T-cell (primary cell): ENCODE measurements at regions not wholly inside any gene's neighbourhood (a gene's known extent, or its start where the extent isn't known, plus 50 kb on each side); places are given as distances from the start of the nearest gene placed in this dataset.

Source experiments
- ATAC-seq, 4 experiments: fragments of 200-7000 bp in 3 of 4; fragments of 150-1000 bp in 1 of 4; cut with Tn5 transposase; replicated peaks in 1 of 4; 1 replicate in 3 of 4; 2 replicates in 1 of 4; pipeline ENCODE4 v1.10.0; 2021; ENCODE audit warnings: moderate library complexity in 3 of 4, mild to moderate bottlenecking in 2 of 4, moderate number of reproducible peaks in 1 of 4
- CTCF ChIA-PET, 2 donors: fragments of 300-600 bp; sonication (Branson Sonifier 250); formaldehyde crosslinking; loops; one replicate each; lab custom pipeline; 2022; ENCODE audit warnings: antibody characterized with exemption in 2 of 2; lab: Charles Lee
- POLR2A ChIA-PET, 2 donors: fragments of 300-600 bp; sonication (Branson Sonifier 250); formaldehyde crosslinking; loops; one replicate each; lab custom pipeline; 2022; ENCODE audit warnings: antibody characterized with exemption in 2 of 2; lab: Charles Lee
- DNase-seq, 35 experiments: peaks; one replicate each; pipeline versions ENCODE4 v3.0.0 to v3.0.0-alpha.2; 2013 to 2023
- H3K27ac ChIP-seq: one replicate; pipeline ENCODE4 v1.5.1; 2013; ENCODE audit warnings: low read length
- H3K27me3 ChIP-seq, 2 experiments: replicated peaks in 1 of 2; 1 replicate in 1 of 2; 2 replicates in 1 of 2; pipeline versions ENCODE4 v1.6.1 to v1.7.0; 2013; ENCODE audit warnings: low read length in 1 of 2, mixed read lengths in 1 of 2; ENCODE audit not compliant: control insufficient read depth in 2 of 2, insufficient read depth in 2 of 2; ENCODE audit errors: extremely low read depth in 1 of 2
- H3K36me3 ChIP-seq, 2 donors: 1 replicate in 1 of 2; 2 replicates in 1 of 2; pipeline versions ENCODE4 v1.6.1 to v1.7.0; 2013; ENCODE audit warnings: low read length in 1 of 2; ENCODE audit not compliant: control insufficient read depth in 2 of 2, insufficient read depth in 1 of 2; ENCODE audit errors: extremely low read depth in 1 of 2
- H3K4me1 ChIP-seq, 2 experiments: 1 replicate in 1 of 2; 2 replicates in 1 of 2; pipeline versions ENCODE4 v1.6.1 to v1.7.0; 2013; ENCODE audit warnings: low read length in 2 of 2, mixed read lengths in 1 of 2; ENCODE audit not compliant: insufficient read depth in 2 of 2, control insufficient read depth in 1 of 2; ENCODE audit errors: extremely low read depth in 1 of 2
- H3K4me3 ChIP-seq, 2 donors: 1 replicate in 1 of 2; 2 replicates in 1 of 2; pipeline versions ENCODE4 v1.5.1 to v1.7.0; 2013; ENCODE audit warnings: mild to moderate bottlenecking in 2 of 2, low read length in 1 of 2, moderate library complexity in 1 of 2; ENCODE audit not compliant: control insufficient read depth in 1 of 2; ENCODE audit errors: extremely low read depth in 1 of 2
- H3K9me3 ChIP-seq: 2 replicates; pipeline ENCODE4 v1.7.0; 2013
- H3K27ac Mint-ChIP-seq, 2 donors: one replicate each; pipeline ENCODE4 v1.8.0; 2020 to 2021; ENCODE audit warnings: mild to moderate bottlenecking in 2 of 2, mixed read lengths in 2 of 2
- H3K27me3 Mint-ChIP-seq, 2 donors: one replicate each; pipeline ENCODE4 v1.8.0; 2021 to 2022; ENCODE audit warnings: mixed read lengths in 2 of 2
- H3K36me3 Mint-ChIP-seq: one replicate; pipeline ENCODE4 v1.8.0; 2021; ENCODE audit warnings: mixed read lengths
- H3K4me1 Mint-ChIP-seq, 3 donors: one replicate each; pipeline ENCODE4 v1.8.0; 2020 to 2022; ENCODE audit warnings: mixed read lengths in 3 of 3, mild to moderate bottlenecking in 1 of 3
- H3K4me3 Mint-ChIP-seq, 3 donors: one replicate each; pipeline ENCODE4 v1.8.0; 2020 to 2022; ENCODE audit warnings: mild to moderate bottlenecking in 3 of 3, mixed read lengths in 3 of 3, moderate library complexity in 3 of 3
- H3K9me3 Mint-ChIP-seq, 3 donors: one replicate each; pipeline ENCODE4 v1.8.0; 2020 to 2022; ENCODE audit warnings: mixed read lengths in 3 of 3
- WGBS: methylation state at CpG from one replicate; pipeline ENCODE4 v1.1.5; 2013; ENCODE audit warnings: missing lambda C conversion rate; ENCODE audit not compliant: insufficient coverage; 5-methylcytosine and 5-hydroxymethylcytosine counted together

GRCh38 chr6:93515736-93516135, 96.4 kb upstream of the EPHA7 start:
- ATAC-seq (no peak), DNase-seq (no peak)
- ChIA-PET POLR2A (no interaction called here), CTCF (no interaction called here)
- no CpG with 5 or more reads among the region's 2 CpGs for WGBS
- Histone ChIP-seq H3K4me1 (no peaks in the 10 kb centered on the region), H3K27me3 (no peaks in the 10 kb centered on the region), H3K4me3 (no peak overlapping the region), H3K27ac (no peak overlapping the region), H3K36me3 (no peaks in the 10 kb centered on the region), H3K9me3 (no peaks in the 10 kb centered on the region)
- H3K27me3 Mint-ChIP-seq, result no peaks in the 10 kb centered on the region
- no peaks in the 10 kb centered on the region for H3K4me1 Mint-ChIP-seq
- H3K9me3 Mint-ChIP-seq, result peaks cover 6 to 14% (median 9%) of the 10 kb centered on the region in 3 donors
- H3K27ac Mint-ChIP-seq, result no peak overlapping the region
- no peak overlapping the region for H3K4me3 Mint-ChIP-seq
- no peaks in the 10 kb centered on the region for H3K36me3 Mint-ChIP-seq

GRCh38 chr6:93498713-93499112, 79.4 kb upstream of the EPHA7 start:
- no peaks in the 10 kb centered on the region for H3K27me3 Mint-ChIP-seq
- Histone ChIP-seq H3K4me3 (no peak overlapping the region), H3K27me3 (no peaks in the 10 kb centered on the region), H3K36me3 (no peaks in the 10 kb centered on the region), H3K27ac (no peak overlapping the region), H3K9me3 (no peaks in the 10 kb centered on the region), H3K4me1 (no peaks in the 10 kb centered on the region)
- H3K4me1 Mint-ChIP-seq, result no peaks in the 10 kb centered on the region
- no peaks in the 10 kb centered on the region for H3K36me3 Mint-ChIP-seq
- ChIA-PET POLR2A (no interaction called here), CTCF (no interaction called here)
- H3K9me3 Mint-ChIP-seq, result peaks cover 9 to 19% (median 17%) of the 10 kb centered on the region in 3 donors
- no peak overlapping the region for H3K27ac Mint-ChIP-seq
- no CpG with 5 or more reads among the region's 4 CpGs for WGBS
- no peak for DNase-seq
- ATAC-seq, result no peak
- no peak overlapping the region for H3K4me3 Mint-ChIP-seq

- H3K9me3 Mint-ChIP-seq, result peaks cover 6 to 18% (median 18%) of the 10 kb centered on the region in 3 donors
- H3K4me3 ChIP-seq, result no peak overlapping the region
- CTCF ChIA-PET, result no interaction called here
- H3K27me3 Mint-ChIP-seq, result no peaks in the 10 kb centered on the region
- WGBS, result 0% methylated on average over 1 of the region's 2 CpGs
- H3K4me3 Mint-ChIP-seq, result no peak overlapping the region
- no peaks in the 10 kb centered on the region for H3K36me3 Mint-ChIP-seq
- no peak for ATAC-seq
- H3K4me1 ChIP-seq, result no peaks in the 10 kb centered on the region
- H3K27me3 ChIP-seq, result no peaks in the 10 kb centered on the region
- POLR2A ChIA-PET, result no interaction called here
- H3K4me1 Mint-ChIP-seq, result no peaks in the 10 kb centered on the region
- H3K27ac Mint-ChIP-seq, result no peak overlapping the region
- no peaks in the 10 kb centered on the region for H3K9me3 ChIP-seq
- no peak overlapping the region for H3K27ac ChIP-seq
- no peak for DNase-seq
- no peaks in the 10 kb centered on the region for H3K36me3 ChIP-seq
Measured at GRCh38 chr6:93496548-93496947, 77.2 kb upstream of the EPHA7 start.

GRCh38 chr6:93494057-93494456, 74.7 kb upstream of the EPHA7 start:
- DNase-seq (no peak), ATAC-seq (no peak)
- Histone ChIP-seq H3K4me1 (no peaks in the 10 kb centered on the region), H3K36me3 (no peaks in the 10 kb centered on the region), H3K27me3 (no peaks in the 10 kb centered on the region), H3K9me3 (no peaks in the 10 kb centered on the region), H3K4me3 (no peak overlapping the region), H3K27ac (no peak overlapping the region)
- Mint-ChIP-seq H3K27me3 (no peaks in the 10 kb centered on the region), H3K9me3 (peaks cover 6 to 14% (median 7%) of the 10 kb centered on the region in 3 donors), H3K4me1 (no peaks in the 10 kb centered on the region), H3K4me3 (no peak overlapping the region), H3K36me3 (no peaks in the 10 kb centered on the region), H3K27ac (no peak overlapping the region)
- ChIA-PET CTCF (no interaction called here), POLR2A (no interaction called here)
- no CpG with 5 or more reads among the region's 3 CpGs for WGBS

- no peaks in the 10 kb centered on the region for H3K36me3 Mint-ChIP-seq
- H3K9me3 Mint-ChIP-seq, result peaks cover 7 to 19% (median 8%) of the 10 kb centered on the region in 3 donors
- H3K4me1 Mint-ChIP-seq, result no peaks in the 10 kb centered on the region
- Histone ChIP-seq H3K9me3 (peaks cover 2% of the 10 kb centered on the region), H3K4me1 (no peaks in the 10 kb centered on the region), H3K36me3 (no peaks in the 10 kb centered on the region), H3K4me3 (no peak overlapping the region), H3K27ac (no peak overlapping the region), H3K27me3 (no peaks in the 10 kb centered on the region)
- H3K4me3 Mint-ChIP-seq, result no peak overlapping the region
- H3K27me3 Mint-ChIP-seq, result no peaks in the 10 kb centered on the region
- H3K27ac Mint-ChIP-seq, result no peak overlapping the region
- DNase-seq, result no peak
- POLR2A ChIA-PET, result no interaction called here
- no peak for ATAC-seq
- 81% methylated on average over 5 of the region's 5 CpGs for WGBS
- CTCF ChIA-PET, result no interaction called here
Measured at GRCh38 chr6:93474733-93475179, 55.4 kb upstream of the EPHA7 start.

GRCh38 chr6:93471281-93471680, 51.9 kb upstream of the EPHA7 start:
- no peaks in the 10 kb centered on the region for H3K9me3 ChIP-seq
- H3K36me3 Mint-ChIP-seq, result no peaks in the 10 kb centered on the region
- DNase-seq, result no peak
- H3K4me3 Mint-ChIP-seq, result no peak overlapping the region
- H3K27me3 ChIP-seq, result no peaks in the 10 kb centered on the region
- H3K9me3 Mint-ChIP-seq, result peaks cover 9 to 16% (median 11%) of the 10 kb centered on the region in 3 donors
- H3K36me3 ChIP-seq, result no peaks in the 10 kb centered on the region
- H3K4me3 ChIP-seq, result no peak overlapping the region
- CTCF ChIA-PET, result no interaction called here
- ATAC-seq, result no peak
- no peak overlapping the region for H3K27ac Mint-ChIP-seq
- no peaks in the 10 kb centered on the region for H3K4me1 ChIP-seq
- no CpG with 5 or more reads among the region's 2 CpGs for WGBS
- H3K4me1 Mint-ChIP-seq, result no peaks in the 10 kb centered on the region
- H3K27ac ChIP-seq, result no peak overlapping the region
- POLR2A ChIA-PET, result no interaction called here
- no peaks in the 10 kb centered on the region for H3K27me3 Mint-ChIP-seq
